ENCODE measurements at regions not wholly inside any gene's neighbourhood (a gene's known extent, or its start where the extent isn't known, plus 50 kb on each side); places are given as distances from the start of the nearest gene placed in this dataset.

GRCh38 chr3:72114773-72115172 lies 329.8 kb upstream of the PROK2 start:
- FAIRE-seq, result no peak

More at GRCh38 chr3:72114773-72115172, 329.8 kb upstream of the PROK2 start:
- Histone ChIP-seq H3K4me3 (ENCODE audit: extremely low read depth in 1 of 4, insufficient read depth in 2 of 4, low read depth in 3 of 4, low read length in 4 of 4) (no peak overlapping the region), H3K4me2 (ENCODE audit: insufficient read depth in 1 of 2, low read depth in 2 of 2, low read length in 2 of 2) (no peak overlapping the region), H4K20me1 (replicated peaks in 1 of 2; ENCODE audit: control insufficient read depth in 1 of 2, insufficient read depth in 2 of 2, low read length in 2 of 2) (no peaks in the 10 kb centered on the region), H3K23ac (ENCODE audit: insufficient read length) (no peak overlapping the region), H2BK5ac (ENCODE audit: low read depth, low read length) (no peak overlapping the region), H3K79me2 (ENCODE audit: control insufficient read depth in 1 of 2, insufficient read depth in 2 of 2, low read length in 2 of 2) (no peaks in the 10 kb centered on the region), H3K23me2 (ENCODE audit: low read depth, low read length) (no peaks in the 10 kb centered on the region), H3K9me3 (ENCODE audit: insufficient read depth in 2 of 2, low read depth in 1 of 2, low read length in 1 of 2) (no peaks in the 10 kb centered on the region), H2BK12ac (ENCODE audit: low read depth, low read length) (no peak overlapping the region), H4K91ac (replicated peaks; ENCODE audit: insufficient read length, low read length) (no peak overlapping the region), H3K4ac (replicated peaks; ENCODE audit: insufficient read length, low read depth, low read length) (no peak overlapping the region), H3K27me3 (replicated peaks in 1 of 4; ENCODE audit: control insufficient read depth in 3 of 4, extremely low read depth in 1 of 4, insufficient read depth in 3 of 4, low read length in 3 of 4) (no peaks in the 10 kb centered on the region), H3K56ac (replicated peaks; ENCODE audit: insufficient read length, low read depth, low read length) (no peak overlapping the region), H3K9ac (replicated peaks in 1 of 4; ENCODE audit: extremely low read depth in 1 of 4, low read depth in 3 of 4, low read length in 3 of 4) (no peak overlapping the region), H3K79me1 (ENCODE audit: low read depth, low read length) (no peaks in the 10 kb centered on the region), H3K4me1 (replicated peaks in 1 of 4; ENCODE audit: control insufficient read depth in 3 of 4, insufficient read depth in 4 of 4, low read length in 3 of 4) (peaks cover 0 to 5% (median 0%) of the 10 kb centered on the region in 4 experiments; a peak in 1 of 7 replicates), H4K8ac (ENCODE audit: extremely low read depth, insufficient read depth, low read length) (no peak overlapping the region), H2AFZ (ENCODE audit: low read length) (no peak overlapping the region), H2BK15ac (ENCODE audit: low read length) (no peak overlapping the region), H3K36me3 (ENCODE audit: control insufficient read depth in 2 of 4, insufficient read depth in 4 of 4, low read length in 3 of 4) (no peaks in the 10 kb centered on the region), H2BK120ac (replicated peaks; ENCODE audit: low read depth, low read length) (no peak overlapping the region), H3K14ac (ENCODE audit: insufficient read length) (no peak overlapping the region), H3K27ac (ENCODE audit: low read depth, low read length) (no peak overlapping the region), H4K5ac (ENCODE audit: insufficient read length, low read depth, low read length) (no peak overlapping the region), H3K18ac (ENCODE audit: extremely low read depth, low read length) (no peak overlapping the region), H2BK20ac (ENCODE audit: low read length) (no peak overlapping the region), H2AK5ac (ENCODE audit: low read depth, low read length) (no peak overlapping the region)
- POLR2A ChIA-PET (ENCODE audit: partially characterized antibody), result no interaction called here
- TF ChIP-seq CBX8 (IDR thresholded peaks at IDR 0.05; ENCODE audit: borderline replicate concordance, low read depth, low read length) (no peak), BCL11A (IDR thresholded peaks at IDR 0.05; ENCODE audit: low read depth in 2 of 2, low read length in 2 of 2) (no peak), TEAD4 (IDR thresholded peaks at IDR 0.05; ENCODE audit: low read depth, low read length) (no peak), ATF2 (IDR thresholded peaks at IDR 0.05; ENCODE audit: low read length) (no peak), SIN3A (conservative IDR thresholded peaks at IDR 0.05 in 1 of 2, IDR thresholded peaks at IDR 0.05 in 1 of 2; ENCODE audit: low read depth in 1 of 2, low read length in 2 of 2) (no peak)
- DNase-seq (ENCODE audit: low read depth in 1 of 2, low spot score in 2 of 2), result no peak
- 65% methylated on average over 5 of the region's 5 CpGs; no CpG with 5 or more reads in 1 of the 2 experiments for WGBS, 2 experiments (ENCODE audit: extremely low coverage in 1 of 2, insufficient coverage in 1 of 2, insufficient read length in 1 of 2, insufficient replicate concordance in 2 of 2, low coverage in 1 of 2, low lambda C conversion rate in 2 of 2, missing lambda C conversion rate in 1 of 2)
- CTCF ChIA-PET (ENCODE audit: partially characterized antibody), result interaction anchor here (0.7 to 1.7 kb wide), 6 partner anchors 13 to 192 kb away, joined by 3 to 6 read pairs (median 3); no protein-coding TSS in a partner anchor

Measured in H1 (cell line).